PC-3 (cell line): ENCODE measurements at regions not wholly inside any gene's neighbourhood (a gene's known extent, or its start where the extent isn't known, plus 50 kb on each side); places are given as distances from the start of the nearest gene placed in this dataset.

Source experiments
- CTCF ChIP-seq: fragments of 300-600 bp; sonication (generic); conservative IDR thresholded peaks from 2 replicates; pipeline ENCODE4 v1.5.1; 2017; ENCODE audit warnings: antibody characterized with exemption, low read depth, mild to moderate bottlenecking, low read length
- EZH2phosphoT487 ChIP-seq: fragments of 300-600 bp; sonication (generic); IDR thresholded peaks from 2 replicates; pipeline ENCODE4 v1.6.1; 2018; ENCODE audit warnings: mild to moderate bottlenecking, antibody characterized with exemption, low read length, borderline replicate concordance

- TF ChIP-seq CTCF (no peak), EZH2phosphoT487 (no peak)
Measured at GRCh38 chr5:91898019-91898418, 514.9 kb upstream of the ARRDC3 start.
